ENCODE measurements at regions not wholly inside any gene's neighbourhood (a gene's known extent, or its start where the extent isn't known, plus 50 kb on each side); places are given as distances from the start of the nearest gene placed in this dataset.
A peak's percentile ranks its signal among the peaks of the same experiment; 100 is the strongest.

- DNase-seq (ENCODE audit: low spot score), result no peak
Measured at GRCh38 chr2:143939626-143940330, 580.1 kb downstream of the ZEB2 start.

GRCh38 chr2:143937723-143938350 is 582.1 kb downstream of the ZEB2 start:
- TF ChIP-seq CTCF (IDR thresholded peaks at IDR 0.05; ENCODE audit: extremely low read depth, missing control alignments), result no peak
- DNase-seq (ENCODE audit: low spot score), result peak; percentile 33

More at GRCh38 chr2:143939626-143940330, 580.1 kb downstream of the ZEB2 start:
- no peak for TF ChIP-seq CTCF (IDR thresholded peaks at IDR 0.05; ENCODE audit: extremely low read depth, missing control alignments)

GRCh38 chr2:143936848-143937722 is 582.8 kb downstream of the ZEB2 start:
- TF ChIP-seq CTCF (IDR thresholded peaks at IDR 0.05; ENCODE audit: extremely low read depth, missing control alignments), result no peak
- DNase-seq (ENCODE audit: low spot score), result peak; percentile 77

GRCh38 chr2:143936538-143936847 is 583.4 kb downstream of the ZEB2 start:
- DNase-seq (ENCODE audit: low spot score), result no peak
- no peak for TF ChIP-seq CTCF (IDR thresholded peaks at IDR 0.05; ENCODE audit: extremely low read depth, missing control alignments)

- DNase-seq (ENCODE audit: low spot score), result no peak
- TF ChIP-seq CTCF (IDR thresholded peaks at IDR 0.05; ENCODE audit: extremely low read depth, missing control alignments), result no peak
Measured at GRCh38 chr2:143935482-143935752, 584.5 kb downstream of the ZEB2 start.

GRCh38 chr2:143934626-143935481 is 585.1 kb downstream of the ZEB2 start:
- DNase-seq (ENCODE audit: low spot score), result peak; percentile 54
- no peak for TF ChIP-seq CTCF (IDR thresholded peaks at IDR 0.05; ENCODE audit: extremely low read depth, missing control alignments)

Data from GM20000 (cell line).